22Rv1 (cell line): ENCODE measurements at regions not wholly inside any gene's neighbourhood (a gene's known extent, or its start where the extent isn't known, plus 50 kb on each side); places are given as distances from the start of the nearest gene placed in this dataset.

ENCODE experiments used
- ZFX ChIP-seq: fragments of 450-650 bp; IDR thresholded peaks from 2 replicates; pipeline ENCODE4 v1.6.1; 2017; ENCODE audit warnings: antibody characterized with exemption, borderline replicate concordance
- TF ChIP-seq, protein P1 (sequence below): fragments of 450-650 bp; IDR thresholded peaks from 2 replicates; pipeline ENCODE4 v1.5.1; 2017; ENCODE audit warnings: mild to moderate bottlenecking

DNA sequence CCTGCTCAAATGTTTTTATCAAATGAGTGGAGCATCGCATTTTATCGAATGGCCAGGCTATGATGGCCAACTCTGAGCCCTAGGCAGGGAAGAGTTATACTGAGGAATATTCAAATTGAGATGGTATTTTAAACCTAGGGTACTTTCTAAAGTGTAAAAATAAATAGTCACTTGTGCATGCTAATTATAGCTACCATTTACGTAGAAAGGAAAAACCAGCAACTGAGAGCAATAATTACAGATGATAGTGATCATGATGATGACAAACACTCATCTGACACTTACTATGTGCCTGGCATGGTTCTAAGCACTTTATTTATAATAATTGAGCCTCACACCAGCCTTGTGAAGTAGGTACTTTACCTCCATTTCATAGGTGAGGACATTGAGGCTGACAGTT, 455.7 kb downstream of the CD83 start:
- TF ChIP-seq, protein P1, sequence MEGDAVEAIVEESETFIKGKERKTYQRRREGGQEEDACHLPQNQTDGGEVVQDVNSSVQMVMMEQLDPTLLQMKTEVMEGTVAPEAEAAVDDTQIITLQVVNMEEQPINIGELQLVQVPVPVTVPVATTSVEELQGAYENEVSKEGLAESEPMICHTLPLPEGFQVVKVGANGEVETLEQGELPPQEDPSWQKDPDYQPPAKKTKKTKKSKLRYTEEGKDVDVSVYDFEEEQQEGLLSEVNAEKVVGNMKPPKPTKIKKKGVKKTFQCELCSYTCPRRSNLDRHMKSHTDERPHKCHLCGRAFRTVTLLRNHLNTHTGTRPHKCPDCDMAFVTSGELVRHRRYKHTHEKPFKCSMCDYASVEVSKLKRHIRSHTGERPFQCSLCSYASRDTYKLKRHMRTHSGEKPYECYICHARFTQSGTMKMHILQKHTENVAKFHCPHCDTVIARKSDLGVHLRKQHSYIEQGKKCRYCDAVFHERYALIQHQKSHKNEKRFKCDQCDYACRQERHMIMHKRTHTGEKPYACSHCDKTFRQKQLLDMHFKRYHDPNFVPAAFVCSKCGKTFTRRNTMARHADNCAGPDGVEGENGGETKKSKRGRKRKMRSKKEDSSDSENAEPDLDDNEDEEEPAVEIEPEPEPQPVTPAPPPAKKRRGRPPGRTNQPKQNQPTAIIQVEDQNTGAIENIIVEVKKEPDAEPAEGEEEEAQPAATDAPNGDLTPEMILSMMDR: no peak
- no peak for TF ChIP-seq ZFX
